Natural killer cell (primary cell): ENCODE measurements at regions not wholly inside any gene's neighbourhood (a gene's known extent, or its start where the extent isn't known, plus 50 kb on each side); places are given as distances from the start of the nearest gene placed in this dataset.

Experiments
- ATAC-seq, 3 donors: fragments of 150-1000 bp in 2 of 3; fragments of 200-7000 bp in 1 of 3; cut with Tn5 transposase; 1 replicate in 1 of 3; 2 replicates in 2 of 3; pipeline ENCODE4 v1.10.0; 2021; ENCODE audit warnings: mild to moderate bottlenecking in 2 of 3, moderate library complexity in 2 of 3
- DNase-seq, 2 donors: peaks; one replicate each; pipeline versions ENCODE4 v3.0.0 to v3.0.0-alpha.2; 2013 to 2021; ENCODE audit warnings: mixed read lengths in 1 of 2
- H3K27ac ChIP-seq: one replicate; pipeline ENCODE4 v1.5.1; 2013; ENCODE audit warnings: mild to moderate bottlenecking, low read length
- H3K27me3 ChIP-seq: one replicate; pipeline ENCODE4 v1.6.1; 2013; ENCODE audit warnings: low read length; ENCODE audit not compliant: control insufficient read depth, insufficient read depth
- H3K36me3 ChIP-seq: one replicate; pipeline ENCODE4 v1.6.1; 2013; ENCODE audit warnings: low read length; ENCODE audit not compliant: control insufficient read depth, insufficient read depth
- H3K4me1 ChIP-seq: one replicate; pipeline ENCODE4 v1.6.1; 2013; ENCODE audit warnings: low read length; ENCODE audit not compliant: control insufficient read depth, insufficient read depth
- H3K4me3 ChIP-seq: one replicate; pipeline ENCODE4 v1.5.1; 2013; ENCODE audit warnings: low read length
- H3K9me3 ChIP-seq: one replicate; pipeline ENCODE4 v1.6.1; 2013; ENCODE audit warnings: low read length; ENCODE audit not compliant: control insufficient read depth, insufficient read depth
- H3K27ac Mint-ChIP-seq, 2 donors: one replicate each; pipeline ENCODE4 v1.8.0; 2022; ENCODE audit warnings: mild to moderate bottlenecking in 2 of 2, mixed read lengths in 2 of 2, moderate library complexity in 1 of 2
- H3K27me3 Mint-ChIP-seq, 2 donors: one replicate each; pipeline ENCODE4 v1.8.0; 2022; ENCODE audit warnings: low read depth in 2 of 2, mixed read lengths in 2 of 2
- H3K36me3 Mint-ChIP-seq: one replicate; pipeline ENCODE4 v1.8.0; 2022; ENCODE audit warnings: mixed read lengths
- H3K4me1 Mint-ChIP-seq, 2 donors: one replicate each; pipeline ENCODE4 v1.8.0; 2022; ENCODE audit warnings: mixed read lengths in 2 of 2
- H3K4me3 Mint-ChIP-seq: one replicate; pipeline ENCODE4 v1.8.0; 2022; ENCODE audit warnings: mild to moderate bottlenecking, moderate library complexity, mixed read lengths
- H3K9me3 Mint-ChIP-seq, 2 donors: one replicate each; pipeline ENCODE4 v1.8.0; 2022; ENCODE audit warnings: mixed read lengths in 2 of 2
- WGBS: methylation state at CpG from one replicate; pipeline ENCODE4 v1.1.7; 2013; ENCODE audit warnings: missing lambda C conversion rate; ENCODE audit not compliant: insufficient coverage; 5-methylcytosine and 5-hydroxymethylcytosine counted together
- intact Hi-C: fragments of 100-400 bp; cut with micrococcal nuclease; formaldehyde crosslinking; loops from one replicate; pipeline ENCODE4 v1.14.2; 2022
- TF ChIP-seq, protein P1 (sequence below): fragments of 200-600 bp; IDR thresholded peaks from one replicate; pipeline ENCODE4 v1.8.0; 2022; ENCODE audit warnings: antibody characterized with exemption

DNA sequence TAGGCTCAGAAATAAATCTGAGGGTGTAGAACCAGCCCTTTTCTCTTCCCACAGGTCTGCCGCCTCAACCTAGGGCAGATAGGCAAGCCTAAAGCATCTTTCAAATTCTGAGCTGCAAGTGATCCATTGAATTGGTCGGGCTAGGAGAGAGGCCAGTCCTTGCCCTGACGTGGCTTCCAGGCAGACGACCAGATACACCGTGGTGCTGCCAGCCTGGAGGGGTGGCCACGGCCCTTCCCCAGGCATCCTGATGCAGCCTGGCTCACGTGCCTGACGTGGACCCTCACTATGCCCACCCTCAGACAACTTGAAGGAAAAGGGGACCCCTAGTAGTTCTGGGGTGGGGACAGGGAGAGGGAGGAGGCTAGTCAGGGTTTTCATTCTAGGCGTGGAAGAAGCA is 859.3 kb upstream of the KLHL1 start:
- no peak for DNase-seq
- no peaks in the 10 kb centered on the region for H3K27me3 ChIP-seq
- TF ChIP-seq, protein P1, sequence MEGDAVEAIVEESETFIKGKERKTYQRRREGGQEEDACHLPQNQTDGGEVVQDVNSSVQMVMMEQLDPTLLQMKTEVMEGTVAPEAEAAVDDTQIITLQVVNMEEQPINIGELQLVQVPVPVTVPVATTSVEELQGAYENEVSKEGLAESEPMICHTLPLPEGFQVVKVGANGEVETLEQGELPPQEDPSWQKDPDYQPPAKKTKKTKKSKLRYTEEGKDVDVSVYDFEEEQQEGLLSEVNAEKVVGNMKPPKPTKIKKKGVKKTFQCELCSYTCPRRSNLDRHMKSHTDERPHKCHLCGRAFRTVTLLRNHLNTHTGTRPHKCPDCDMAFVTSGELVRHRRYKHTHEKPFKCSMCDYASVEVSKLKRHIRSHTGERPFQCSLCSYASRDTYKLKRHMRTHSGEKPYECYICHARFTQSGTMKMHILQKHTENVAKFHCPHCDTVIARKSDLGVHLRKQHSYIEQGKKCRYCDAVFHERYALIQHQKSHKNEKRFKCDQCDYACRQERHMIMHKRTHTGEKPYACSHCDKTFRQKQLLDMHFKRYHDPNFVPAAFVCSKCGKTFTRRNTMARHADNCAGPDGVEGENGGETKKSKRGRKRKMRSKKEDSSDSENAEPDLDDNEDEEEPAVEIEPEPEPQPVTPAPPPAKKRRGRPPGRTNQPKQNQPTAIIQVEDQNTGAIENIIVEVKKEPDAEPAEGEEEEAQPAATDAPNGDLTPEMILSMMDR, result no peak
- no peaks in the 10 kb centered on the region for H3K36me3 ChIP-seq
- ATAC-seq, result no peak
- 90% methylated on average over 7 of the region's 9 CpGs for WGBS
- no peak overlapping the region for H3K27ac Mint-ChIP-seq
- no peaks in the 10 kb centered on the region for H3K9me3 ChIP-seq
- no peaks in the 10 kb centered on the region for H3K9me3 Mint-ChIP-seq
- H3K4me1 Mint-ChIP-seq, result no peaks in the 10 kb centered on the region
- H3K4me3 ChIP-seq, result no peak overlapping the region
- intact Hi-C loops, result no loop called here
- no peaks in the 10 kb centered on the region for H3K36me3 Mint-ChIP-seq
- H3K4me3 Mint-ChIP-seq, result no peak overlapping the region
- H3K4me1 ChIP-seq, result no peaks in the 10 kb centered on the region
- no peak overlapping the region for H3K27ac ChIP-seq
- H3K27me3 Mint-ChIP-seq, result no peaks in the 10 kb centered on the region

DNA sequence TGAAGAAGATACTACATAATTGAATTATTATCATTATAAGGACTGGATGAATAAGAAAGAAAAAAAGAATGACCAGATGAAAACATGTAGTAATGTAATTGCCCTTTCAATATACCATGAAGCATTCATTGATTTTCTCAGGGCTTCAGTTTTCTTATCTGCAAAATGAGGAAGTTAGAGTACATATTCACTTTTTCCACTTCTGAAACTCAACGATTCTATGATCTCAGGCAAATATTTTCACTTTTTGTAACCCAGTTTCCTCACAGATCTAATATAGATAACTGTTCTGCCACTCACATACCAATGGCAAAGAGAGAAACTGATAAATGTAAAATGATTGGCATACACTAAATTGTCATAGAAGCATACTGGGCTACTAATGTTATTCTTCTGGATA is 856.6 kb upstream of the KLHL1 start:
- H3K4me3 Mint-ChIP-seq, result no peak overlapping the region
- Histone ChIP-seq H3K27me3 (no peaks in the 10 kb centered on the region), H3K4me1 (no peaks in the 10 kb centered on the region), H3K4me3 (no peak overlapping the region), H3K9me3 (no peaks in the 10 kb centered on the region), H3K36me3 (no peaks in the 10 kb centered on the region), H3K27ac (no peak overlapping the region)
- no peaks in the 10 kb centered on the region for H3K36me3 Mint-ChIP-seq
- TF ChIP-seq, protein P1, result no peak
- intact Hi-C loops, result no loop called here
- H3K4me1 Mint-ChIP-seq, result no peaks in the 10 kb centered on the region
- DNase-seq (no peak), ATAC-seq (no peak)
- H3K27me3 Mint-ChIP-seq, result no peaks in the 10 kb centered on the region
- H3K27ac Mint-ChIP-seq, result no peak overlapping the region
- no peaks in the 10 kb centered on the region for H3K9me3 Mint-ChIP-seq
- WGBS, result 17% methylated on average over 1 of the region's 1 CpG

DNA sequence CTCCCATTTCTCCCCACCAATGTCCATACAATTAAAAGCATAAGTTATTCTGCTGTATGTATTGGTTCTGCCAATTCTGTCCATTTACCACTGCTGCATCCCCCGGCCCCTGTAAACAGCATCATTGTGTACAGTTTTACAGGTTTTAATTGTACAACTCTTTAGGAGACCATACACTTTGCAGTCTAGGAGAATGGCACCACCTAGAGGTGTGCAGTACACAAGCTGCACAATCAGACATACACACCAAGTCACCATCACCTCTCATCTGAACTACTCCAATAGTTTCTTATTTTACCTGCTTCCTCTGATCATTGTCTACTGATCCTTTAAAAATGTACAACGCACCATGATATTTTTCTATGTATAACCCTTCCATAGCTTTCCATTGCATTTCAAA is 855.9 kb upstream of the KLHL1 start:
- no peaks in the 10 kb centered on the region for H3K36me3 Mint-ChIP-seq

DNA sequence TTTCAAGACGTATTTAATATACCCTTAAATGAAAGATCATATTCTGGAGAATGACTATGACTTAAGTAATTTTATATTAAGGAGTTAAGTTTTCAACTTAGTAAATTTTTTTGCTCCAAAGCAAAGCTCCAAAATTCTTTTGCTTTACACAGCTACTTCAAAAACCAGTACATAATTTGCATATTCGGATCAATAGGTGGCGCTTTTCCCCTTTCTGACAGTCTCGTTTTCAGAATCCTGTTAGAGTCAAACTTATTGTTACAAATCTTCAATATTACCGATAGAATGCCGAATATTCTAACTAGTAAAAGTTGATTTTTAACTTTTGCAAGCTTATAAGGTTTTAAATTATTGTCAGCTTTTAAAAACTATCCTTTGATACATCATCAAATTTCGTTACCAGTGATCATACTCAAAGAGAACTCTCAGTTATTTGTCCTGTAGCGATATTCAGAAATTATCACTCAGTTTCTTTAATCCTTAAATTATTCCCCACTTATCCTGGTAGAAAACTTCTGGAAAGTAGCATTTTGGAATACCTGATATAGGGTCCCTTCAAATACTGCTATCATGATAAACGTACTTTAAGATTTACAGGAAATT is 852.7 kb upstream of the KLHL1 start:
- WGBS, result 65% methylated on average over 5 of the region's 9 CpGs
- H3K4me3 ChIP-seq, result no peak overlapping the region
- no peaks in the 10 kb centered on the region for H3K27me3 ChIP-seq
- no peaks in the 10 kb centered on the region for H3K36me3 ChIP-seq
- Mint-ChIP-seq H3K36me3 (no peaks in the 10 kb centered on the region), H3K27ac (no peak overlapping the region), H3K9me3 (no peaks in the 10 kb centered on the region), H3K4me1 (no peaks in the 10 kb centered on the region), H3K4me3 (no peak overlapping the region), H3K27me3 (no peaks in the 10 kb centered on the region)
- ATAC-seq (no peak), DNase-seq (peak in 1 of 2 donors; percentile 4)
- H3K27ac ChIP-seq, result no peak overlapping the region
- TF ChIP-seq, protein P1, result no peak
- intact Hi-C loops, result no loop called here
- H3K9me3 ChIP-seq, result no peaks in the 10 kb centered on the region
- no peaks in the 10 kb centered on the region for H3K4me1 ChIP-seq

More for the DNA sequence above, 855.9 kb upstream of the KLHL1 start:
- H3K27me3 ChIP-seq, result no peaks in the 10 kb centered on the region
- H3K27ac ChIP-seq, result no peak overlapping the region
- TF ChIP-seq, protein P1, result no peak
- no peaks in the 10 kb centered on the region for H3K27me3 Mint-ChIP-seq
- ATAC-seq (no peak), DNase-seq (no peak)
- H3K27ac Mint-ChIP-seq, result no peak overlapping the region
- no peaks in the 10 kb centered on the region for H3K4me1 ChIP-seq
- intact Hi-C loops, result no loop called here
- H3K9me3 ChIP-seq, result no peaks in the 10 kb centered on the region
- H3K4me1 Mint-ChIP-seq, result no peaks in the 10 kb centered on the region
- 83% methylated on average over 2 of the region's 2 CpGs for WGBS
- no peaks in the 10 kb centered on the region for H3K9me3 Mint-ChIP-seq
- no peak overlapping the region for H3K4me3 ChIP-seq
- H3K36me3 ChIP-seq, result no peaks in the 10 kb centered on the region
- no peak overlapping the region for H3K4me3 Mint-ChIP-seq
